GM12875 (cell line): ENCODE measurements at regions not wholly inside any gene's neighbourhood (a gene's known extent, or its start where the extent isn't known, plus 50 kb on each side); places are given as distances from the start of the nearest gene placed in this dataset.

ENCODE experiments used
- H3K4me3 ChIP-seq: one replicate; pipeline ENCODE4 v1.5.1; 2011; ENCODE audit warnings: low read depth, low read length, control low read depth
- TF ChIP-seq, protein P1 (sequence below): IDR thresholded peaks from 2 replicates; pipeline ENCODE4 v1.5.1; 2011; ENCODE audit warnings: low read depth, mild to moderate bottlenecking, control low read depth, inconsistent platforms, low read length, moderate library complexity, borderline replicate concordance; ENCODE audit not compliant: insufficient read depth

DNA sequence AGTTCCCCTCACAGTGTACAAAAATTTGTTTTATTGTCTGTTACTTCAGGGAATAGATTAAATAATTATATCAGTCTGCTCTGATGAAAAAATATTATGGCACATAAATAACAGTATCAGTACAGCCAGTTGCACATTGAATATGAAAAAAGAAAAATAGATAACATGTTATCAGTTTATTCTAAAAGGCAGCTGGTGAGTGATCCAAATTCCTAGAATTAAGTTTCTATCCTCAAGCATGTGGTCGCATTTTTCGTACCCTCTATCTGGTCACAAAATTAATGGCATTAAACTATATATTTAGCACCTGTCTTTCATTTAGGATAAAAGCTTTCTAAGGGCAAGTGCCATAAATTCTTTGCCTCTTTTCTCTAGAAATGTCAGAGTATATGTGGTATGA, 944.8 kb upstream of the PCDH9 start:
- TF ChIP-seq, protein P1, sequence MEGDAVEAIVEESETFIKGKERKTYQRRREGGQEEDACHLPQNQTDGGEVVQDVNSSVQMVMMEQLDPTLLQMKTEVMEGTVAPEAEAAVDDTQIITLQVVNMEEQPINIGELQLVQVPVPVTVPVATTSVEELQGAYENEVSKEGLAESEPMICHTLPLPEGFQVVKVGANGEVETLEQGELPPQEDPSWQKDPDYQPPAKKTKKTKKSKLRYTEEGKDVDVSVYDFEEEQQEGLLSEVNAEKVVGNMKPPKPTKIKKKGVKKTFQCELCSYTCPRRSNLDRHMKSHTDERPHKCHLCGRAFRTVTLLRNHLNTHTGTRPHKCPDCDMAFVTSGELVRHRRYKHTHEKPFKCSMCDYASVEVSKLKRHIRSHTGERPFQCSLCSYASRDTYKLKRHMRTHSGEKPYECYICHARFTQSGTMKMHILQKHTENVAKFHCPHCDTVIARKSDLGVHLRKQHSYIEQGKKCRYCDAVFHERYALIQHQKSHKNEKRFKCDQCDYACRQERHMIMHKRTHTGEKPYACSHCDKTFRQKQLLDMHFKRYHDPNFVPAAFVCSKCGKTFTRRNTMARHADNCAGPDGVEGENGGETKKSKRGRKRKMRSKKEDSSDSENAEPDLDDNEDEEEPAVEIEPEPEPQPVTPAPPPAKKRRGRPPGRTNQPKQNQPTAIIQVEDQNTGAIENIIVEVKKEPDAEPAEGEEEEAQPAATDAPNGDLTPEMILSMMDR, result no peak
- no peak overlapping the region for H3K4me3 ChIP-seq

DNA sequence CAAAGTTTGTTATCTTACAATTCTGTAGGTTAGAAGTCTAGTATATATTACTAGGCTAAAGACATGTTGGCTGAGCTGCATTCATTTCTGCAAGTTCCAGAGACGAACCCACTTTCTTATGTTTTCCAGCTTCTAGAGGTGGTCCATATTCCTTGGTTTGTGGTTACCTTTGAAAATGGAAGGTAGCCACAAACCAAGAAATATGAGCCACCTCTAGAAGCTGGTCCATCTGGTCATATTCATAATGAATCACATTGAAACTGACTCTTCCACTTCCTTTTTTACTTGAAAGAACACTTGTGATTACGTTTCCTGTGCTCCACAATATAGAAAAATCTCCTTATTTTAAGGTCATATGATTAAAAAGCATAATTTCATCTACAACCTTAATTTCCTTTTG, 943.0 kb upstream of the PCDH9 start:
- TF ChIP-seq, protein P1, result no peak
- H3K4me3 ChIP-seq, result no peak overlapping the region

DNA sequence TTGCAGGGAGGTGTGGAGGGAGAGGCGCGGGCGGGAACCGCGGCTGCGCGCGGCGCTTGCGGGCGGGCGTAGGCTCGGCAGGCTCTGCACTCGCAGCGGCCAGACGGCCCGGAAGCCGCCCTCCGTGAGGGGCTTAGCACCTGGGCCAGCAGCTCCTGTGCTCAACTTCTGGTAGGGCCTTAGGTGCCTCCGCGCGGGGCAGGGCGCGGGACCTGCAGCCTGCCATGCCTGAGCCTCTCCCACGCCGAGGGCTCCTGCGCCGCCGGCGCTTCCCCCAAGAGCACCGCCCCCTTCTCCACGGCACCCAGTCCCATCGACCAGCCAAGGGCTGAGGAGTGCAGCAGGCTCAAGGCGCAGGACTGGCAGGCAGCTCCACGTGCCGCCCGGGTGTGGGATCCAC, 940.8 kb upstream of the PCDH9 start:
- TF ChIP-seq, protein P1, result no peak
- no peak overlapping the region for H3K4me3 ChIP-seq

DNA sequence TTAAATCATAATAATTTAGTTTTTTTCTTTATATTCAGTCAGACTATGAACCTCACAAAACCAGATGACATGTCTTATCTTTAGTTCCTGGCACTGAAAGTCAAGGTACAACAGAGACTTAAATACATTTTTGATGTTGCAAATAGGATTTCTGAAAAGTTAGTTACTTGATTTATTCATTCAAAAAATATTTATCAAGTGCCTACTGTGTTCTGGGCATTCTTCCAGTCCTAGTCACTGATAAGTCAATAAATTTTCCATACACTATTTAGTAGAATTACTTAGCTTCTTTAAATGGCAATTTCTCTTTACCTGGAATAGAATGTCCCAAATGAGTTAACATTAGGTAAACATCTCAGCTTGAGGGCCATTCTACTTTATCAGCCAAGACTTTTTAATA, 938.3 kb upstream of the PCDH9 start:
- TF ChIP-seq, protein P1, result no peak

DNA sequence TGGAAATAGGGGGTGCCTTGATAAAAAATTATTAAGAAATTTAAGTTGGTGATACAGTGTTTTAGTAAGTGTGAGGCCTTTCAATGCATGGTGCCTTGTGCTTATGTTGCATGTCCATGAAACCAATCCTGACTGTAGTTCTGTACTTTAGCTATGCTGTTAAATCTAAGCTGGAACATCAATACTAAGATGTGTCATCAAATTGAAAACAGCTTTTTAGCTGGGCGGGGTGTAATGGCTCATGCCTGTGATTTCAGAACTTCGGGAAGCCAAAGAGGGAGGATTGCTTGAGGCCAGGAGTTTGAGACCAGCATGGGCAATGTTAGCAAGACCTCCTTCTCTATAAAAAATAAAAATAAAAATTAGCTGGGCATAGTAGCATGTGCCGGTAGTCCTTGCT, 930.3 kb upstream of the PCDH9 start:
- H3K4me3 ChIP-seq, result no peak overlapping the region
- TF ChIP-seq, protein P1, result no peak

More for the DNA sequence above, 938.3 kb upstream of the PCDH9 start:
- H3K4me3 ChIP-seq, result no peak overlapping the region

DNA sequence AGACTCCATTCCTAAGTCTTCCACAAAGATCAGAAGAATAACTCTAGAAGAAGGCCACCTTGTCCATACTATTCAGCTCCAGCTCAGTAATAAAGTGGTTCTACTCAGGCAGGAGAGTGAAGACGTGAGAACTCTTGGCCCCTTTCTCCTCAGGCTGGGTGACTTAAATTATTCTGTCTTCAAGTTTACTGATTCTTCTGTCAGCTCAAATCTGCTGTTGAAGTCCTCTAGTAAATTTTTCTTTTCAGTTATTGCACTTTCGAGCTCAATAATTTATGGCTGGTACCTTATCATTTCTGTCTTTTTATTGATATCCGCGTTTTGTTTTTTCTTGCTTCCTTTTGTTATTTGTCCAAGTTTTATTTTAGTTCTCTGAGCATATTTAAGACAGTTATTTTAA, 922.3 kb upstream of the PCDH9 start:
- no peak overlapping the region for H3K4me3 ChIP-seq
- TF ChIP-seq, protein P1, result no peak

DNA sequence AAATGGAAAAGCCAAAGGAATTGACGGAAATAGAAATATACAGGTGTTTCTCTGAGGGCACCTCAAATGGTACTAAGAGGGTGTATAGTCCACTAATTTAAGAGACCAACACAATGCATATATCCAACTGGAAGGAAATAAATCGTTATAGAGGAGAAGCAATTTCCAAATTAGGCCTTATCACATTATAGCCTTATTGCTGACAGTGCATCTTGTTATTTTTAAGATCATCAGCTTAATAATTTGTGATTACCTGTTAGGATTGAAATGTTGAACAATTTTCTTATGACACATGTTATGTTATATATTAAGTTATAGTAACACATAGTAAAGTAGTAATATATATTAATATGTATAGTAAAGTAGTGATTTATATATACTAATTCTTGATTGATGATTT, 915.7 kb upstream of the PCDH9 start:
- no peak overlapping the region for H3K4me3 ChIP-seq
- TF ChIP-seq, protein P1, result no peak
